ENCODE measurements at regions not wholly inside any gene's neighbourhood (a gene's known extent, or its start where the extent isn't known, plus 50 kb on each side); places are given as distances from the start of the nearest gene placed in this dataset.

DNA sequence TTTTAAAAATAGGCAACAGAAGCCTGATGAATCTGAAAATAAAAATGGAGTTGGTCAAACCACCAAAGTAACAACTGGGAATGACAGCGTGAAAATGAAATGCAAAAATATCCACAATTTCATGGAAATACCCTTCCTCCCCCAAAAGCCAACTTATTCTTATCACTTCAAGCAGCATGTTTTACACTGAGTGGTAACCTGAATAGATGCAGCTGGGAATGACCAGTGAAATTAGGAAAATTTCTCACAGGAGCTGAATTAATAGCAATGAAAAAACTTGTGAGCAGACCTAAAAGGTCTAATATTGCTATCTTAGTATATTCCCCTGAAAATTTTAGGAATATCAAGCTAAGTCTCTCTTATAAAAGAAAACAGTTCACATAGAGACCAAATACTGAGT, 239.0 kb downstream of the PCDH18 start:
- TF ChIP-seq, protein P1, sequence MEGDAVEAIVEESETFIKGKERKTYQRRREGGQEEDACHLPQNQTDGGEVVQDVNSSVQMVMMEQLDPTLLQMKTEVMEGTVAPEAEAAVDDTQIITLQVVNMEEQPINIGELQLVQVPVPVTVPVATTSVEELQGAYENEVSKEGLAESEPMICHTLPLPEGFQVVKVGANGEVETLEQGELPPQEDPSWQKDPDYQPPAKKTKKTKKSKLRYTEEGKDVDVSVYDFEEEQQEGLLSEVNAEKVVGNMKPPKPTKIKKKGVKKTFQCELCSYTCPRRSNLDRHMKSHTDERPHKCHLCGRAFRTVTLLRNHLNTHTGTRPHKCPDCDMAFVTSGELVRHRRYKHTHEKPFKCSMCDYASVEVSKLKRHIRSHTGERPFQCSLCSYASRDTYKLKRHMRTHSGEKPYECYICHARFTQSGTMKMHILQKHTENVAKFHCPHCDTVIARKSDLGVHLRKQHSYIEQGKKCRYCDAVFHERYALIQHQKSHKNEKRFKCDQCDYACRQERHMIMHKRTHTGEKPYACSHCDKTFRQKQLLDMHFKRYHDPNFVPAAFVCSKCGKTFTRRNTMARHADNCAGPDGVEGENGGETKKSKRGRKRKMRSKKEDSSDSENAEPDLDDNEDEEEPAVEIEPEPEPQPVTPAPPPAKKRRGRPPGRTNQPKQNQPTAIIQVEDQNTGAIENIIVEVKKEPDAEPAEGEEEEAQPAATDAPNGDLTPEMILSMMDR (conservative IDR thresholded peaks at IDR 0.05 in 1 of 2, IDR thresholded peaks at IDR 0.05 in 1 of 2; ENCODE audit: low read depth in 1 of 2, low read length in 2 of 2), result no peak
- TF ChIP-seq EZH2 (IDR thresholded peaks at IDR 0.05; ENCODE audit: low read length, missing control alignments), result no peak

All from fibroblast of lung (primary cell).